GM23248 (cell line): ENCODE measurements at regions not wholly inside any gene's neighbourhood (a gene's known extent, or its start where the extent isn't known, plus 50 kb on each side); places are given as distances from the start of the nearest gene placed in this dataset.

Experiments
- EZH2 ChIP-seq: fragments of 200-600 bp; sonication (generic); IDR thresholded peaks from 2 replicates; pipeline ENCODE4 v1.6.1; 2018; ENCODE audit warnings: antibody characterized with exemption, mild to moderate bottlenecking; ENCODE audit not compliant: insufficient read depth, poor library complexity, severe bottlenecking
- EZH2phosphoT487 ChIP-seq: fragments of 200-600 bp; sonication (generic); IDR thresholded peaks from 2 replicates; pipeline ENCODE4 v1.6.1; 2018; ENCODE audit warnings: antibody characterized with exemption, moderate library complexity, mild to moderate bottlenecking, low read depth; ENCODE audit not compliant: insufficient read depth

DNA sequence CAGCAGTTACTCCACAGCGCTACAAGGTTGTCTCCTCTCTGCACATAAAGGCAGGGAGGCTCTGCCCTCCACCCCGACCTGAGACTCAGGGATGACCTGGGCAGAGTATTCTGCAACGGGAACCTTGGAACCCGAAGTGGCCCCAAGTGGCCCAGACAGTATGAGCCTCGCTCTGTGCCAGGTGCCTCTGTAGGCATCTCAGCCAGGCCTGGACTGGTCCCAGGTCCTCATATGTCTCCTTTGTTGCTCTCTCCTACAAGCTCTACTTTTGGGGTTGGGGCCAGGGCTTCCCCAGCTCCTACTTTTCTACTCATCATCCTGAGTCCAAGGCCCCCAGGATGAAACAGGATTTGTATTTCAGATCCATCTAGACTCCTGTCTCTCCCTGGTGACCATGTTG, 241.5 kb upstream of the PRSS1 start:
- TF ChIP-seq EZH2 (no peak), EZH2phosphoT487 (no peak)
